COLO668 (cell line): ENCODE measurements at regions not wholly inside any gene's neighbourhood (a gene's known extent, or its start where the extent isn't known, plus 50 kb on each side); places are given as distances from the start of the nearest gene placed in this dataset.
"Not testable (repeated sequence)": the region's sequence is repeated elsewhere in the genome, so short reads cannot be mapped to it uniquely, and the experiment has no call there.

Experiments used
- DNase-seq: peaks from one replicate; lab custom pipeline; 2025; ENCODE audit not compliant: unreplicated experiment; lab: John Stamatoyannopoulos, UW

GRCh38 chr4:188650516-188650915, 511.3 kb downstream of the TRIML1 start:
- no peak for DNase-seq

DNA sequence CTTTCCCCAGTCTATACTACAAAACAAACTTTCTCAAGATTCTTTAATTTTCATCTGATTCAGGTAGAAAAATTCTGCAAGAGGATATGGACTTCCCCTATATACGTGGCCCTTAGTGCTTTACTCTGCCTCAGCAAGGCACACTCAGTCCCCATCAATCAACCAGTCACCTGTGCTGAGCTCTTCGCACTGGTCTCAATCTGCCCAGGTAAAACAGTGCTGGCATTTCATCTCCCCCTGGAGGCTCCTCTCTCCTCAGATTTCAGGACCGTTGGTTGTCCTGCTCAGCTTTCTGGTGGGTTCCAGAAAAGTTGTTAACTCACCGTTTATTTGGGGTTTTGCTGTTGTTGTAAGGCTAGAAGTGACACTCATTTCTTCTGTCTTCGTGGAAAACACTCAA, 518.1 kb downstream of the TRIML1 start:
- DNase-seq, result no peak

GRCh38 chr4:188658958-188659522, 519.8 kb downstream of the TRIML1 start:
- DNase-seq, result no peak

DNA sequence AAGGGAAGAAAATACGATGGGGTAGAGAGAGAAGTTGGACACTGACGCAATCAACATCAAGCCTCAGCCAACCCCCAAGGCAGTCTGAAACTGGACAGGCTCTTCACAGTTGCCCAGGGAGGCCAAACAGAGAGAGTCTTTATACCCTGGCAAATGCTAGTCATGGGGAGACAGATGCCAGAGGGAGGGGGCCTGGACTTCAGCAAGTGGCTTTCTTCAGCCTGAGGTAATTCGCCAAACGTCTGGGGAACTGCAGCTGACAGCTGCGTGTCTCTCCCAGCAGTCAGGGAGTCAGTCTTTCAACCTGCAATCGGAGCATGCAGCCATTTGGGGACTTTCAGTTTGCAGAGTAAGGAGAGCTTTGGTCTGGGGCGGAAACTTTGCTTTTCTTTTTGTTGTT, 521.6 kb downstream of the TRIML1 start:
- no peak for DNase-seq

GRCh38 chr4:188661502-188661901, 522.3 kb downstream of the TRIML1 start:
- no peak for DNase-seq

GRCh38 chr4:188663369-188663768, 524.1 kb downstream of the TRIML1 start:
- no peak for DNase-seq

DNA sequence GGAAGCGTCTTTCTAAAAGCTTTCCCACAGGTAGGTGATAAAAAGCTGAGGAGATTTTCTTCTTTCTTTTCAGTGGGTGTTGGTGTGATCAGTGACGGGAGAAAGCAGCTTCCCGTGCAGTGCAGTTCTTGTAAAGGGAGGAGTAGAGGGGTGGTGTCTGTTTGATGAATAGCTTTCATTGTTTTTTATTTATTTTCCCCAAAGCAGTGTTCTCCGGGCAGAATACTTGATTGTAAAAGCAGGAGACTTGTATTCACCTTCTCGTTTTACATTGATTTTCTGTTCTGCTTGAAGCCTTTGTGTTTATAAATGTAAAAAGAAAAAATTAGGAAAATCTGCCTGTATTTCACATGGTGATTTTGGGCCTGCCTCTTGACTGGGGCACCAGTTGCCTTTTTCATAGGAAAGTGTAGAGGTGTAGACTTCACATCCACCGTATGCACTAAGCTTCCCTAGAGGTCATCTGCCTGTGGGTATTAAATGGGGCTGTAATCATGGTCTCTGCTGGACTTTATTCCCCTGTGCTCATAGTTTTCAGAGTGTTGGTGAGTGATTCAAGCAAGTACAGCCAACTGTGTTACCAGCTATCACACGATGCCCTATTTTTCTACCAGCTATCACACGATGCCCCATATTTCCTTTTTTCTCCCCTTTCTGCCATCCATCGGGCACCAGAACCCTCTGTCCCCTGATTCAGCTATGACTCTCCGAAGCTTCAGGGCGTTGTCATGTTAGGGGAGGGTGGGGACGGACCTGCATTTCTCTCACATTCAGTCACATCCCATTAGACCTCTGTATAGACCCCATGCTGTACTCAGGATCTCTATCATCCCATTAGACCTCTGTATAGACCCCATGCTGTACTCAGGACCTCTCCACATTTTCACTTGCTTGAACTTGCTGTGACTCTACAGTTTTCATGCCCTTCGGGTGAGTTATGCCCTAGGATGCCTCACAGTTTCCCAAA, 526.5 kb downstream of the TRIML1 start:
- DNase-seq, result no peak

- not testable (repeated sequence) for DNase-seq
Measured at GRCh38 chr4:188678691-188679090, 539.5 kb downstream of the TRIML1 start.

DNA sequence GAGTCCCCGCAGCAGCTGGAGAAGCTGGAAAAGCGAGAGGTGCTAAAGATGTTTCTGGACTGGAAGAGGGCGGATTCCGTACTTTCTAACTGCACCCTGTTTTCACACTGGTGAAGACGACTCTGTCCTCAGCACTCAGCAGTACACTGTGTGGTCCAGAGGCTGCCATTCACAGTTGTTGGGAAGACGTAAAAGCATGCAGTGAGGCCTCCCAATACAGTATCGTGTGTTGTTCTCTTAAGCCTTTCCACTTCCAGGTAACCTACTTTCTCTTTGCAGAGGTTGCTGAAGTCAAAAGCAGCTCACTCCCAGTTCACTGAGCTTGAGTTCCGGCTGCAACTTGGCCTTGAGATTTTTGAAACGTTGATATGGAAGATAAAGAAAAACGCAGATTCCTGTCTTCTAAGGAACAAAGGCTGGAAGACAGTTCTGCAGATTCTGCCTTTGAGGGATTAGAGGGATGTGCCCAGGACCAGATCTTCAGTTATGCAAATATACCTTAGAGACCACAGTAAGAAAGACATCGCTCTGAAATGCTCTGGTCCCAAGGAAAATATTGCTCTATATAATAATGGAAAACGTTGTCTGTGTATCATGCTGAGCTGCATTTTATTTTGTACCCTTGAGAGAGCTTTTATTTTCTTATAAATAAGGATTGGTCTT, 540.9 kb downstream of the TRIML1 start:
- no peak for DNase-seq

DNA sequence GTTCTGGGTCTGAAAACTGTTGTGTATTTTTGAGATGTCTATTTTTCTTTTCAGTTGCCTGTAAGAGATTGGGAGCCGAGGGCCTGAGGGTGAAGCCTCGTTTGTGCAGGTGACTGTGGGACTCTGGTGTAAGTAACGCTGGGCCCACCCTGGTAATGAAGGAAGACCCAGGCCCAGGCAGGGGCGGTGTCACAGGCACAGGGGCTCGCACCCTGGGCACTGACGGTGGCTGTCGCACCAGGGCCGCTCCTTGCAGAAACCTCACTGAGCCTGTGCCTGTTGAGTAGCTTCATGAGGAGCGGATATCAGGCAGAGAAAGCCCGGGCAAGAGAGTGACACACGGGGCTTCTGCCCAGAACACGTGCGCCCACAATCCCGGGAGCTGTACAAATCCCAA, 541.4 kb downstream of the TRIML1 start:
- no peak for DNase-seq

GRCh38 chr4:188682321-188682720, 543.1 kb downstream of the TRIML1 start:
- DNase-seq, result no peak

GRCh38 chr4:188683571-188683970, 544.3 kb downstream of the TRIML1 start:
- DNase-seq, result no peak

DNA sequence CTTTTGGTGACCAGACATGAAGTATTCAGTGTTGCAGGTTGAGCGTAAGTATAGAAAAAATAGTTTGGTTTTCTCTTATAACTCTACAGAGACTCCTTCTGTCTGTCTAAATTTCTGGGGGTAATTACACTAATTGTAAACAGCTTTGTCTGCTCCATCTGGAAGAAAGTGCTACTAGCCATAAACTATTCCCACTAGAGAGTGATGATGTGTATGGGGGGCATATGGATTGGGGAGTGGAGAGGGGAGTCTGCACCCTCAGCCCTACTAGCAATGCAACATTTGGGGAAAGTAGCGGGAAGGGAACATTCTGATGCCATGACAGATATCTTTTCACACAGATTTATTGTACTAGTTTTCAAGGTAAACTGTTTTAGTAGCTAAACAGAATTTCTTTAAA, 549.7 kb downstream of the TRIML1 start:
- no peak for DNase-seq

DNA sequence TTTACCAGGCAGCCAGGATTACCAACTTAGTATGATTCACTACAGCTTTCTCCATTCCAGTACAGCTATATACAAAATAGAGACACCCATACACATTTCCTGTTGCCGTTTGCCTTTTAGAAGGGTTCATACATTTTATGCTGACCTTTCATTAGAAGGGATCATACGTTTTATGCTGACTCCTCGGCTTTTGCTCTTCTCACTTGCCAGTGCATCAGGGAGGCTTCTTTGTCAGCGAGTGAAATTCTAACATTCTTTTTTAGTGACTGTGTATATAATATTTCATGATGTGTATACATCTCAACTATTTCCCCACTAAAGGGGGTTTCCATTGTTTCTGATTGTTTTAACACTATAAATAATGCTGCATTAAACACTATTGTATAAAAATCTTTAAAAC, 552.6 kb downstream of the TRIML1 start:
- no peak for DNase-seq

- DNase-seq, result no peak
Measured at GRCh38 chr4:188695261-188695660, 556.0 kb downstream of the TRIML1 start.

DNA sequence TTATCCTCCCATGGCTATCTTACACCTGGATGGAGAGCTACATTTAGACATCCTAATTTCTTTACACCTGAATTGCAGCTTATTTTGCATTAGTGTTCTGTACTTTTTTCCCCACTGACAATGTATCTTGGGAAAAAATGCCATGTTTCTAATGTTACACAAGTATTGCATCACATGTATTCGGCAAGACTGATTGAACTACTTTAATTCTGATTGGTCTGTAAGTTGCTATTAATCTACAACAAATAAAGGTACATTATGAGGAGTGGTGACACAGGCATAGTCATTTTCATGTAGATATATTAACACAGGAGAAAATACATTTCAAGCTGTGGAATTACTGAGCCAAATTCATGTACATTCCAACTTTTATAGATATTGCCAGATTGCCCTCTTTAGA, 558.0 kb downstream of the TRIML1 start:
- no peak for DNase-seq

DNA sequence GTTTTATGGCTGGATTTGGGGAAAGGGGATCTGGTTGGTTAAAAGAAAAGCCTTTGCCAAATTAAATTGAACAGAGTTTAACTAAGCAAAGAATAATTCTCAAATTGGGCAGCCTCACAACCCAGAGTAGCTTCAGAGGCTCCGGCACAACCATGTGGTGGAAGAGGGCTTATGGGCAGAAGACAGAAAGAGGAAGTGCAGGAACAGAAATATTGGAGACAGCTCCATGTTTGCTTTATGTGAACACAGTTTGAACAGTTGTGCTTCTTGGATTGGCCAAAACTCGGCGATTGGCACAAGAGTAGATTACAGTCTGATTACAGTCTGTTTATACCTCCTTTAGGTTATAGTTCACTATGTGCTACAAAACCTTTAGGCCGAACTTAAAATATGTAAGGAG, 562.7 kb downstream of the TRIML1 start:
- DNase-seq, result no peak

DNA sequence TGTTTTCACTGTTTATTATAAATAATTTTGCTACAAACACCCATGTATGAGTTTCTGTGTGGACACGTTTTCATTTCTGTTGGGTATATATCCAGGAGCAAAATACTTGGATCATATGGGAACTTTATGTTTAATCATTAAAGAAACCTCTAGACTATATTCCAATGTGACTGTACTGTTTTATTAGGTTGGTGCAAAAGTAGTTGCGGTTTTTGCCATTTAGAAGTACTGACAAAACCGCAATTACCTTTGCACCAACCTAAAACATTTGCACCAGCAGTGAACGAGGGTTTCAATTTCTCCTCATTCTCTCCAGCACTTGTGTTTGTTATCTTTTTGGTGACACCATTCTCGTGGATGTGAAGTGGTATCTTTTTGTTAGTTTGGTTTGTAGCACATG, 565.0 kb downstream of the TRIML1 start:
- no peak for DNase-seq

GRCh38 chr4:188707036-188707435, 567.8 kb downstream of the TRIML1 start:
- DNase-seq, result no peak

DNA sequence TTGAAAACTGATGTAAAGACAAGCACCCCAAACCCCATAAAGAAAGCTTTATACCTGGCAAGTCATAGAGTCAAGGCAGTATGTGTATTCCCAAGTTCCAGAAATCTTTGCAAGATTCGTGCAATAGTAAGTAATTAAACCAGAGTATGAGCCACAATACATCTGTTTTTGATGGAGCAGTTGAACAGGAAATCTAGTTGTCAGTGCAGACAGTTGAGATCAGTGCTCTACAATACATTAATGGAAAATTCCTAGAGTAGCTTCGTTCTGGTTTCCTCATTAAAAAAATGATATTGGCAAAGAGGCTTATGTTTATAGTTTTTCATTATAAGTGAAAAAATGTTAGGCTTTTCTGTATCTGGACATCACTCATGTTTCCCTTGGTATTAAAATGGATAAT, 575.3 kb downstream of the TRIML1 start:
- DNase-seq, result no peak

DNA sequence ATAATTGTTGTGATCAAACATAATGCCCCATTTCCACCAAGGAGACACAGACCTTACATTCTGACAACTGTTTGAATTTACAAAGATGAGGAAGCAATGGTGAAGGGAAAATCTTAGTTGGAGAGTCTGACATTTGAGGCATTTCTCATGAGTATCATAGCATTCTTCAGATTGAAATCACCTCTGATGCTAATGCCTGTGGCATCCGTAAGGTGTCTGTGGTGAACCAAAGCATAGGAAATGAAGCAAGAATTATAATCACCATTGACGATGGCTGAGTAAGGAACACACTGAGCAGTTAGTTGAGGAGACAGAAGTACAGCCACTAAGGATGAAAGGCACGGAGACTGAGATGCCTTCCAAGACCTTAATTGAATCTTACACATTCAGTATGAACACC, 575.7 kb downstream of the TRIML1 start:
- DNase-seq, result no peak

GRCh38 chr4:188717661-188718060, 578.4 kb downstream of the TRIML1 start:
- no peak for DNase-seq
